Kidney (tissue), 13 donors: ENCODE measurements at regions not wholly inside any gene's neighbourhood (a gene's known extent, or its start where the extent isn't known, plus 50 kb on each side); places are given as distances from the start of the nearest gene placed in this dataset.
A peak's percentile ranks its signal among the peaks of the same experiment; 100 is the strongest.
"Not testable (repeated sequence)": the region's sequence is repeated elsewhere in the genome, so short reads cannot be mapped to it uniquely, and the experiment has no call there.

Experiments
- DNase-seq, 5 donors: peaks; one replicate each; pipeline ENCODE4 v3.0.0-alpha.2; 2013 to 2020
- FAIRE-seq: peaks from 2 replicates; lab custom pipeline; 2012; peaks lifted over from hg19 to GRCh38; lab: Jason Lieb, UNC
- H3K27ac ChIP-seq, 2 donors: one replicate each; pipeline ENCODE4 v1.7.0; 2013; ENCODE audit warnings: low read depth in 2 of 2, low read length in 2 of 2, inconsistent platforms in 1 of 2
- H3K27me3 ChIP-seq: one replicate; pipeline ENCODE4 v1.7.1; 2013; ENCODE audit warnings: low read length, inconsistent platforms; ENCODE audit not compliant: control insufficient read depth, insufficient read depth
- H3K36me3 ChIP-seq, 3 donors: one replicate each; pipeline versions ENCODE4 v1.7.0 to v1.7.1; 2013; ENCODE audit warnings: low read length in 3 of 3, control low read depth in 1 of 3, inconsistent platforms in 1 of 3; ENCODE audit not compliant: insufficient read depth in 3 of 3, control insufficient read depth in 2 of 3
- H3K4me1 ChIP-seq, 3 donors: one replicate each; pipeline versions ENCODE4 v1.7.0 to v1.7.1; 2013; ENCODE audit warnings: low read length in 3 of 3, inconsistent platforms in 1 of 3, low read depth in 1 of 3; ENCODE audit not compliant: control insufficient read depth in 2 of 3, insufficient read depth in 2 of 3
- H3K4me3 ChIP-seq, 3 donors: one replicate each; pipeline versions ENCODE4 v1.7.0 to v1.8.1; 2013; ENCODE audit warnings: low read length in 3 of 3, control low read depth in 1 of 3, inconsistent platforms in 1 of 3
- H3K9ac ChIP-seq, 3 donors: one replicate each; pipeline versions ENCODE4 v1.7.0 to v1.7.1; 2013; ENCODE audit warnings: low read length in 3 of 3, control low read depth in 1 of 3, inconsistent platforms in 1 of 3
- H3K9me3 ChIP-seq, 3 donors: one replicate each; pipeline versions ENCODE4 v1.7.0 to v1.7.1; 2013; ENCODE audit warnings: low read length in 3 of 3, control low read depth in 1 of 3, inconsistent platforms in 1 of 3; ENCODE audit not compliant: control insufficient read depth in 2 of 3, insufficient read depth in 1 of 3
- intact Hi-C: fragments of 100-400 bp; cut with DNase I; formaldehyde crosslinking; loops from one replicate; pipeline ENCODE4 v1.11.1; 2022
- TF ChIP-seq, protein P1 (sequence below): IDR thresholded peaks from 3 replicates; pipeline ENCODE4 v1.5.1; 2012; ENCODE audit warnings: mild to moderate bottlenecking, moderate library complexity, borderline replicate concordance; ENCODE audit not compliant: insufficient read depth; ENCODE audit errors: extremely low read depth
- donor health status: control.
- donor health status: control.
- donor health status: control.
- donor health status: control.
- donor health status: control.
- donor health status: DM: yes; HTN: yes; CAD: no.
- donor health status: Normal renal cell carcinoma (clear cell type).

GRCh38 chr10:64880546-64880945 lies 1359.3 kb downstream of the REEP3 start:
- DNase-seq (no peak), FAIRE-seq (no peak)
- intact Hi-C loops = no loop called here
- no peak overlapping the region for H3K4me3 ChIP-seq
- H3K27me3 ChIP-seq = no peaks in the 10 kb centered on the region
- no peaks in the 10 kb centered on the region for H3K9me3 ChIP-seq
- no peaks in the 10 kb centered on the region for H3K36me3 ChIP-seq
- no peak overlapping the region for H3K9ac ChIP-seq
- TF ChIP-seq, protein P1, sequence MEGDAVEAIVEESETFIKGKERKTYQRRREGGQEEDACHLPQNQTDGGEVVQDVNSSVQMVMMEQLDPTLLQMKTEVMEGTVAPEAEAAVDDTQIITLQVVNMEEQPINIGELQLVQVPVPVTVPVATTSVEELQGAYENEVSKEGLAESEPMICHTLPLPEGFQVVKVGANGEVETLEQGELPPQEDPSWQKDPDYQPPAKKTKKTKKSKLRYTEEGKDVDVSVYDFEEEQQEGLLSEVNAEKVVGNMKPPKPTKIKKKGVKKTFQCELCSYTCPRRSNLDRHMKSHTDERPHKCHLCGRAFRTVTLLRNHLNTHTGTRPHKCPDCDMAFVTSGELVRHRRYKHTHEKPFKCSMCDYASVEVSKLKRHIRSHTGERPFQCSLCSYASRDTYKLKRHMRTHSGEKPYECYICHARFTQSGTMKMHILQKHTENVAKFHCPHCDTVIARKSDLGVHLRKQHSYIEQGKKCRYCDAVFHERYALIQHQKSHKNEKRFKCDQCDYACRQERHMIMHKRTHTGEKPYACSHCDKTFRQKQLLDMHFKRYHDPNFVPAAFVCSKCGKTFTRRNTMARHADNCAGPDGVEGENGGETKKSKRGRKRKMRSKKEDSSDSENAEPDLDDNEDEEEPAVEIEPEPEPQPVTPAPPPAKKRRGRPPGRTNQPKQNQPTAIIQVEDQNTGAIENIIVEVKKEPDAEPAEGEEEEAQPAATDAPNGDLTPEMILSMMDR = no peak
- no peaks in the 10 kb centered on the region for H3K4me1 ChIP-seq
- no peak overlapping the region for H3K27ac ChIP-seq

GRCh38 chr10:64881257-64881656 lies 1360.1 kb downstream of the REEP3 start:
- intact Hi-C loops = no loop called here
- no peak for DNase-seq
- Histone ChIP-seq H3K27me3 (no peaks in the 10 kb centered on the region), H3K9me3 (no peaks in the 10 kb centered on the region), H3K4me3 (no peak overlapping the region), H3K27ac (no peak overlapping the region), H3K9ac (no peak overlapping the region), H3K36me3 (no peaks in the 10 kb centered on the region), H3K4me1 (no peaks in the 10 kb centered on the region)
- no peak for FAIRE-seq
- TF ChIP-seq, protein P1 = no peak

DNA sequence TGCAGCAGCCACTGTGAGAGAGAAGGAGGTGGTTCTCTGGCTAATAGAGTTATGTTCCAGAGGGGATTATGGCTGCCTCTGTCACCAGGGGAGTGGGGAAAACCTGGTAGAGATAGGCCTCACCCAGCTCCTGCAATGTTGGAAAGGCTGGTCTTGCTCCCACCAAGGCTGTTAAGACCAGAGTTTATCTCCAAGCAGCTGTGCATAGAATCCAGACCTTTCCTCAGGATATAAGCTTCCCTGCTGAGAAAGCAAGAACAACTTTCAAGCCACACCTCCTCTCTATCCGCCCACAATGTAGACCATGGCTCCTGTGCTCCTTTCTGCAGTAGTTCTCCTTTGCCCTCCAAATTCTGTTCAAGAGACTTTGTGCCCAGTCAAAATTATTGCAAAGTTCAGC lies 1375.4 kb downstream of the REEP3 start:
- no peaks in the 10 kb centered on the region for H3K36me3 ChIP-seq
- no peaks in the 10 kb centered on the region for H3K4me1 ChIP-seq
- no peak overlapping the region for H3K4me3 ChIP-seq
- H3K9me3 ChIP-seq = peaks cover 0 to 5% (median 0%) of the 10 kb centered on the region in 3 donors
- TF ChIP-seq, protein P1 = no peak
- no peak for DNase-seq
- no peak overlapping the region for H3K9ac ChIP-seq
- H3K27me3 ChIP-seq = no peaks in the 10 kb centered on the region
- no peak overlapping the region for H3K27ac ChIP-seq
- intact Hi-C loops = no loop called here
- FAIRE-seq = no peak

- intact Hi-C loops, H3K4me1 ChIP-seq, H3K36me3 ChIP-seq, H3K4me3 ChIP-seq, H3K9me3 ChIP-seq, H3K9ac ChIP-seq, H3K27ac ChIP-seq, H3K27me3 ChIP-seq, FAIRE-seq: not testable (repeated sequence)
- peak in 2 of 5 donors; percentile 26 to 30 for DNase-seq
These were observed 1385.1 kb downstream of the REEP3 start for GRCh38 chr10:64906311-64906710.

DNA sequence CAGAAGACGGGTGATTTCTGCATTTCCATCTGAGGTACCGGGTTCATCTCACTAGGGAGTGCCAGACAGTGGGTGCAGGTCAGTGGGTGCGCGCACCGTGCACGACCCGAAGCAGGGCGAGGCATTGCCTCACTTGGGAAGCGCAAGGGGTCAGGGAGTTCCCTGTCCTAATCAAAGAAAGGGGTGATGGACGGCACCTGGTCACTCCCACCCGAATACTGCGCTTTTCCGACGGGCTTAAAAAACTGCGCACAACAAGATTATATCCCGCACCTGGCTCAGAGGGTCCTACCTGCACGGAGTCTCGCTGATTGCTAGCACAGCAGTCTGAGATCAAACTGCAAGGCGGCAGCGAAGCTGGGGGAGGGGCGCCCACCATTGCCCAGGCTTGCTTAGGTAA lies 1403.1 kb downstream of the REEP3 start:
- H3K27me3 ChIP-seq, H3K27ac ChIP-seq, FAIRE-seq, intact Hi-C loops, H3K4me1 ChIP-seq, DNase-seq, H3K36me3 ChIP-seq, H3K4me3 ChIP-seq, H3K9ac ChIP-seq, H3K9me3 ChIP-seq: not testable (repeated sequence)
